ENCODE measurements at regions not wholly inside any gene's neighbourhood (a gene's known extent, or its start where the extent isn't known, plus 50 kb on each side); places are given as distances from the start of the nearest gene placed in this dataset.

DNA sequence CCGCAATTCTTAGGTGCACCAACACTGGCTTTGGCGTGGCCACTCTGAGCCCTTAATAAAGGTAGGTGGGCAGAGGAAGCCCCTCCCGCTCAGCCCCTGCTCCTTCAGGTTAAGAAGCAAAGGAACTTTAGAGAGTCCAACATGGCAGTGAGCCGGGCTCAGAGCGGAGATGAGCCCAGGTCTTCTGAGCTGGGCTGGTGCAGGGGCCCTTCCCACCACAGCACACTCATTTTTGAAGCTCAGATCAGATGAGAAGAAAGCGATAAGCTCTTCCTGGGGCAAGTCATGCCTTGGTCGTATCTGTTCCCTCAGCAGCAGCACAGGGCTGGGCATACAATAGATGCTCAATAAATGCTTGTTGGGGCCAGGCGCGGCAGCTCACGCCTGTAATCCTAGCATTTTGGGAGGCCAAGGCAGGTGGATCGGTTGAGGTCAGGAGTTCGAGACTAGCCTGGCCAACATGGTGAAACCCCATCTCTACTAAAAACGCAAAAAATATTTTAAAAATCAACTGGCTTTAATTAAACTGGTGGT lies 51.1 kb upstream of the TARDBP start:
- no peak for DNase-seq (ENCODE audit: low read depth, low spot score)
- in situ Hi-C loops (cut with MboI) (no loop called here), intact Hi-C loops (cut with micrococcal nuclease; ENCODE audit: unreplicated experiment) (loop anchor here (10.0 kb wide), 1 partner anchor 447 kb away; no protein-coding TSS in a partner anchor)

DNA sequence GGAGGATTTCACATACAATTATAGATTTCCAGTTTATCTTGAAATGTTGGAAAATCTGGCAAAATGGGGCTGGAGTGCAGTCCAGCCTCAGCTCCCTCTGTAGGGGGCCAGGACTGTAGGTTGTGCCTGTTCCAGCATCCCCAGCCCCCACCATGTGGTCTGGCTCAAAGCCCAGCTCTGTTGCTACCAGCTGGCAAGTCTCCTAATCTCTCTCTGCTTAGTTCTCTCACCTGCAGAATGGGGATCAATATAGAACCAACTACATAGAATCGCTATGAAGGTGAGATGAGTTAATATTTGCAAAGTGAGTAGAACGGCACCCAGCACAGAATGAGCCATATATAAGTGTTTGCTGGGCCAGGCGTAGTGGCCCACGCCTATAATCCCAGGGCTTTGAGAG lies 50.0 kb upstream of the TARDBP start:
- CTCF ChIA-PET, result interaction anchor here (1.2 to 3.1 kb wide), 5 partner anchors 18 to 75 kb away, joined by 4 to 16 read pairs (median 6); partner anchors contain the start of gene TARDBP
- FAIRE-seq, result no peak

More for the DNA sequence above, 51.1 kb upstream of the TARDBP start:
- H3K9me3 ChIP-seq (replicated peaks; ENCODE audit: control insufficient read depth, insufficient read depth, low read length), result no peaks in the 10 kb centered on the region
- H3K4me3 ChIP-seq, result no peak overlapping the region
- ChIA-PET CTCF (interaction anchor here (0.9 to 3.1 kb wide), 5 partner anchors 19 to 76 kb away, joined by 3 to 16 read pairs (median 6); partner anchors contain the start of gene TARDBP), RAD21 (ENCODE audit: unreplicated experiment) (interaction anchor here (0.5 kb wide), 1 partner anchor 566 kb away, joined by 3 read pairs; no protein-coding TSS in a partner anchor), SMC1A (ENCODE audit: uncharacterized antibody, unreplicated experiment) (interaction anchor here (0.9 to 1.0 kb wide), 2 partner anchors 14 to 32 kb away, joined by 3 read pairs; no protein-coding TSS in a partner anchor), POLR2A (no interaction called here)
- WGBS (ENCODE audit: insufficient coverage, insufficient replicate concordance, low lambda C conversion rate, missing lambda C conversion rate), result 53% methylated on average over 13 of the region's 13 CpGs
- no TSS peak for BruUV-seq (replicated peaks)
- H2AFZ ChIP-seq (ENCODE audit: control insufficient read depth, low read depth, low read length), result peak overlapping the region; percentile 56
- H4K20me1 ChIP-seq (ENCODE audit: control insufficient read depth, insufficient read depth), result no peaks in the 10 kb centered on the region
- ATAC-seq (peak; percentile 6), FAIRE-seq (no peak)
- H3K4me1 ChIP-seq (ENCODE audit: control insufficient read depth, insufficient read depth, low read length), result peaks cover 38% of the 10 kb centered on the region
- 0 out of 2 replicates have a peak, but pooled peaks have one; percentile 5 for TF ChIP-seq DPF2 (IDR thresholded peaks at IDR 0.05)
- TF ChIP-seq CBX3 (IDR thresholded peaks at IDR 0.05; ENCODE audit: borderline replicate concordance, low read depth), result no peak
- TF ChIP-seq BACH1 (IDR thresholded peaks at IDR 0.05; ENCODE audit: borderline replicate concordance), result no peak
- TF ChIP-seq RELA (IDR thresholded peaks at IDR 0.05; ENCODE audit: borderline replicate concordance, partially characterized antibody), result no peak
- TF ChIP-seq TAF1 (IDR thresholded peaks at IDR 0.05; ENCODE audit: borderline replicate concordance, low read depth, low read length), result no peak
- no peaks in the 10 kb centered on the region for H3K36me3 ChIP-seq (ENCODE audit: control insufficient read depth in 2 of 2, insufficient read depth in 2 of 2, low read length in 1 of 2)
- no peaks in the 10 kb centered on the region for H3K79me2 ChIP-seq (ENCODE audit: control insufficient read depth, insufficient read depth, low read length)
- no peak overlapping the region for H3K27ac ChIP-seq (ENCODE audit: control insufficient read depth, insufficient read depth)
- H3K9ac ChIP-seq (ENCODE audit: control insufficient read depth, insufficient read depth, low read length), result no peak overlapping the region
- no peaks in the 10 kb centered on the region; a peak in 1 of 4 replicates for H3K27me3 ChIP-seq (replicated peaks in 1 of 2; ENCODE audit: control insufficient read depth in 2 of 2, insufficient read depth in 2 of 2, low read length in 1 of 2)
- peak overlapping the region; percentile 66 for H3K4me2 ChIP-seq (ENCODE audit: control insufficient read depth, insufficient read depth)

More for the DNA sequence above, 50.0 kb upstream of the TARDBP start:
- DNase-seq (ENCODE audit: low read depth, low spot score) (no peak), ATAC-seq (no peak)
- Histone ChIP-seq H3K4me1 (ENCODE audit: control insufficient read depth, insufficient read depth, low read length) (peaks cover 49% of the 10 kb centered on the region), H3K4me2 (ENCODE audit: control insufficient read depth, insufficient read depth) (no peak overlapping the region), H3K9ac (ENCODE audit: control insufficient read depth, insufficient read depth, low read length) (no peak overlapping the region), H3K27ac (ENCODE audit: control insufficient read depth, insufficient read depth) (no peak overlapping the region), H3K4me3 (no peak overlapping the region), H4K20me1 (ENCODE audit: control insufficient read depth, insufficient read depth) (no peaks in the 10 kb centered on the region), H3K27me3 (replicated peaks in 1 of 2; ENCODE audit: control insufficient read depth in 2 of 2, insufficient read depth in 2 of 2, low read length in 1 of 2) (no peaks in the 10 kb centered on the region; a peak in 1 of 4 replicates), H2AFZ (ENCODE audit: control insufficient read depth, low read depth, low read length) (no peak overlapping the region), H3K79me2 (ENCODE audit: control insufficient read depth, insufficient read depth, low read length) (no peaks in the 10 kb centered on the region), H3K36me3 (ENCODE audit: control insufficient read depth in 2 of 2, insufficient read depth in 2 of 2, low read length in 1 of 2) (no peaks in the 10 kb centered on the region), H3K9me3 (replicated peaks; ENCODE audit: control insufficient read depth, insufficient read depth, low read length) (no peaks in the 10 kb centered on the region)
- intact Hi-C loops (cut with micrococcal nuclease; ENCODE audit: unreplicated experiment) (loop anchor here (10.0 kb wide), 1 partner anchor 448 kb away; no protein-coding TSS in a partner anchor), in situ Hi-C loops (cut with MboI) (no loop called here)
- TF ChIP-seq DPF2 (IDR thresholded peaks at IDR 0.05), result no peak
- TF ChIP-seq, protein P1, sequence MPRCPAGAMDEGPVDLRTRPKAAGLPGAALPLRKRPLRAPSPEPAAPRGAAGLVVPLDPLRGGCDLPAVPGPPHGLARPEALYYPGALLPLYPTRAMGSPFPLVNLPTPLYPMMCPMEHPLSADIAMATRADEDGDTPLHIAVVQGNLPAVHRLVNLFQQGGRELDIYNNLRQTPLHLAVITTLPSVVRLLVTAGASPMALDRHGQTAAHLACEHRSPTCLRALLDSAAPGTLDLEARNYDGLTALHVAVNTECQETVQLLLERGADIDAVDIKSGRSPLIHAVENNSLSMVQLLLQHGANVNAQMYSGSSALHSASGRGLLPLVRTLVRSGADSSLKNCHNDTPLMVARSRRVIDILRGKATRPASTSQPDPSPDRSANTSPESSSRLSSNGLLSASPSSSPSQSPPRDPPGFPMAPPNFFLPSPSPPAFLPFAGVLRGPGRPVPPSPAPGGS (IDR thresholded peaks at IDR 0.05; ENCODE audit: borderline replicate concordance, insufficient read depth, low read depth, low read length, poor library complexity, severe bottlenecking), result peak; percentile 32
- TF ChIP-seq, protein P2, sequence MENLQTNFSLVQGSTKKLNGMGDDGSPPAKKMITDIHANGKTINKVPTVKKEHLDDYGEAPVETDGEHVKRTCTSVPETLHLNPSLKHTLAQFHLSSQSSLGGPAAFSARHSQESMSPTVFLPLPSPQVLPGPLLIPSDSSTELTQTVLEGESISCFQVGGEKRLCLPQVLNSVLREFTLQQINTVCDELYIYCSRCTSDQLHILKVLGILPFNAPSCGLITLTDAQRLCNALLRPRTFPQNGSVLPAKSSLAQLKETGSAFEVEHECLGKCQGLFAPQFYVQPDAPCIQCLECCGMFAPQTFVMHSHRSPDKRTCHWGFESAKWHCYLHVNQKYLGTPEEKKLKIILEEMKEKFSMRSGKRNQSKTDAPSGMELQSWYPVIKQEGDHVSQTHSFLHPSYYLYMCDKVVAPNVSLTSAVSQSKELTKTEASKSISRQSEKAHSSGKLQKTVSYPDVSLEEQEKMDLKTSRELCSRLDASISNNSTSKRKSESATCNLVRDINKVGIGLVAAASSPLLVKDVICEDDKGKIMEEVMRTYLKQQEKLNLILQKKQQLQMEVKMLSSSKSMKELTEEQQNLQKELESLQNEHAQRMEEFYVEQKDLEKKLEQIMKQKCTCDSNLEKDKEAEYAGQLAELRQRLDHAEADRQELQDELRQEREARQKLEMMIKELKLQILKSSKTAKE (IDR thresholded peaks at IDR 0.05; ENCODE audit: low read depth, poor library complexity, severe bottlenecking), result no peak
- 52% methylated on average over 4 of the region's 4 CpGs for WGBS (ENCODE audit: insufficient coverage, insufficient replicate concordance, low lambda C conversion rate, missing lambda C conversion rate)
- BruUV-seq (replicated peaks), result no TSS peak
- ChIA-PET SMC1A (ENCODE audit: uncharacterized antibody, unreplicated experiment) (interaction anchor here (1.0 to 8.7 kb wide), 4 partner anchors 13 to 75 kb away, joined by 3 to 118 read pairs (median 4); no protein-coding TSS in a partner anchor), RAD21 (ENCODE audit: unreplicated experiment) (interaction anchor here (1.3 to 8.2 kb wide), 2 partner anchors 24 to 455 kb away, joined by 4 to 89 read pairs; no protein-coding TSS in a partner anchor), POLR2A (interaction anchor here (0.7 kb wide), 1 partner anchor 9 kb away, joined by 3 read pairs; no protein-coding TSS in a partner anchor)

All from GM12878 (cell line).